ENCODE measurements at regions not wholly inside any gene's neighbourhood (a gene's known extent, or its start where the extent isn't known, plus 50 kb on each side); places are given as distances from the start of the nearest gene placed in this dataset.

GRCh38 chr6:134689177-134689576 lies 260.7 kb downstream of the ALDH8A1 start:
- Histone ChIP-seq H3K79me2 (ENCODE audit: low read length) (no peaks in the 10 kb centered on the region), H3K36me3 (ENCODE audit: insufficient read depth, low read length) (no peaks in the 10 kb centered on the region), H3K4me2 (ENCODE audit: low read depth, low read length, poor library complexity, severe bottlenecking) (no peak overlapping the region), H3K4me3 (ENCODE audit: low read length) (no peak overlapping the region), H3K27me3 (ENCODE audit: low read length) (no peaks in the 10 kb centered on the region), H2AFZ (ENCODE audit: low read length) (no peak overlapping the region), H3K9me2 (replicated peaks; ENCODE audit: insufficient read depth, low read length) (no peaks in the 10 kb centered on the region), H3K27ac (ENCODE audit: low read length) (no peak overlapping the region), H3K9me3 (ENCODE audit: low read length) (no peaks in the 10 kb centered on the region), H3K9ac (ENCODE audit: low read length) (no peak overlapping the region), H3K4me1 (ENCODE audit: low read length) (no peaks in the 10 kb centered on the region), H4K20me1 (ENCODE audit: insufficient read depth, low read depth, low read length) (no peaks in the 10 kb centered on the region)
- DNase-seq = no peak

- H3K4me1 ChIP-seq (ENCODE audit: low read length) = no peaks in the 10 kb centered on the region
- H4K20me1 ChIP-seq (ENCODE audit: insufficient read depth, low read depth, low read length) = no peaks in the 10 kb centered on the region
- DNase-seq = no peak
- H3K4me3 ChIP-seq (ENCODE audit: low read length) = no peak overlapping the region
- H3K4me2 ChIP-seq (ENCODE audit: low read depth, low read length, poor library complexity, severe bottlenecking) = no peak overlapping the region
- no peak overlapping the region for H2AFZ ChIP-seq (ENCODE audit: low read length)
- H3K79me2 ChIP-seq (ENCODE audit: low read length) = no peaks in the 10 kb centered on the region
- no peaks in the 10 kb centered on the region for H3K9me2 ChIP-seq (replicated peaks; ENCODE audit: insufficient read depth, low read length)
- no peaks in the 10 kb centered on the region for H3K27me3 ChIP-seq (ENCODE audit: low read length)
- no peak overlapping the region for H3K9ac ChIP-seq (ENCODE audit: low read length)
- no peaks in the 10 kb centered on the region for H3K36me3 ChIP-seq (ENCODE audit: insufficient read depth, low read length)
- no peaks in the 10 kb centered on the region for H3K9me3 ChIP-seq (ENCODE audit: low read length)
- no peak overlapping the region for H3K27ac ChIP-seq (ENCODE audit: low read length)
Observed at GRCh38 chr6:134686071-134686470, 263.8 kb downstream of the ALDH8A1 start.

GRCh38 chr6:134684423-134684795 lies 265.5 kb downstream of the ALDH8A1 start:
- H3K4me3 ChIP-seq (ENCODE audit: low read length) = no peak overlapping the region
- H3K27ac ChIP-seq (ENCODE audit: low read length) = no peak overlapping the region
- no peak for DNase-seq
- no peaks in the 10 kb centered on the region for H3K79me2 ChIP-seq (ENCODE audit: low read length)
- H4K20me1 ChIP-seq (ENCODE audit: insufficient read depth, low read depth, low read length) = no peaks in the 10 kb centered on the region
- H3K36me3 ChIP-seq (ENCODE audit: insufficient read depth, low read length) = no peaks in the 10 kb centered on the region
- H3K27me3 ChIP-seq (ENCODE audit: low read length) = no peaks in the 10 kb centered on the region
- no peak overlapping the region for H2AFZ ChIP-seq (ENCODE audit: low read length)
- H3K9ac ChIP-seq (ENCODE audit: low read length) = no peak overlapping the region
- no peaks in the 10 kb centered on the region for H3K9me2 ChIP-seq (replicated peaks; ENCODE audit: insufficient read depth, low read length)
- H3K4me1 ChIP-seq (ENCODE audit: low read length) = no peaks in the 10 kb centered on the region
- H3K4me2 ChIP-seq (ENCODE audit: low read depth, low read length, poor library complexity, severe bottlenecking) = no peak overlapping the region
- no peaks in the 10 kb centered on the region for H3K9me3 ChIP-seq (ENCODE audit: low read length)

- H3K36me3 ChIP-seq (ENCODE audit: insufficient read depth, low read length) = no peaks in the 10 kb centered on the region
- H3K4me2 ChIP-seq (ENCODE audit: low read depth, low read length, poor library complexity, severe bottlenecking) = no peak overlapping the region
- no peaks in the 10 kb centered on the region for H4K20me1 ChIP-seq (ENCODE audit: insufficient read depth, low read depth, low read length)
- no peaks in the 10 kb centered on the region for H3K4me1 ChIP-seq (ENCODE audit: low read length)
- no peaks in the 10 kb centered on the region for H3K9me3 ChIP-seq (ENCODE audit: low read length)
- no peak overlapping the region for H3K9ac ChIP-seq (ENCODE audit: low read length)
- DNase-seq = no peak
- H3K79me2 ChIP-seq (ENCODE audit: low read length) = no peaks in the 10 kb centered on the region
- H3K27me3 ChIP-seq (ENCODE audit: low read length) = no peaks in the 10 kb centered on the region
- H3K9me2 ChIP-seq (replicated peaks; ENCODE audit: insufficient read depth, low read length) = no peaks in the 10 kb centered on the region
- H3K4me3 ChIP-seq (ENCODE audit: low read length) = no peak overlapping the region
- H2AFZ ChIP-seq (ENCODE audit: low read length) = no peak overlapping the region
- H3K27ac ChIP-seq (ENCODE audit: low read length) = no peak overlapping the region
Observed at GRCh38 chr6:134683783-134684422, 266.0 kb downstream of the ALDH8A1 start.

GRCh38 chr6:134680433-134680832 lies 269.5 kb downstream of the ALDH8A1 start:
- Histone ChIP-seq H3K9me3 (ENCODE audit: low read length) (no peaks in the 10 kb centered on the region), H3K9ac (ENCODE audit: low read length) (no peak overlapping the region), H3K36me3 (ENCODE audit: insufficient read depth, low read length) (no peaks in the 10 kb centered on the region), H3K4me2 (ENCODE audit: low read depth, low read length, poor library complexity, severe bottlenecking) (no peak overlapping the region), H4K20me1 (ENCODE audit: insufficient read depth, low read depth, low read length) (no peaks in the 10 kb centered on the region), H3K4me3 (ENCODE audit: low read length) (no peak overlapping the region), H3K9me2 (replicated peaks; ENCODE audit: insufficient read depth, low read length) (no peaks in the 10 kb centered on the region), H3K27me3 (ENCODE audit: low read length) (no peaks in the 10 kb centered on the region), H2AFZ (ENCODE audit: low read length) (no peak overlapping the region), H3K4me1 (ENCODE audit: low read length) (no peaks in the 10 kb centered on the region), H3K27ac (ENCODE audit: low read length) (no peak overlapping the region), H3K79me2 (ENCODE audit: low read length) (no peaks in the 10 kb centered on the region)
- DNase-seq = no peak

- no peaks in the 10 kb centered on the region for H3K27me3 ChIP-seq (ENCODE audit: low read length)
- no peaks in the 10 kb centered on the region for H3K79me2 ChIP-seq (ENCODE audit: low read length)
- no peaks in the 10 kb centered on the region for H3K9me3 ChIP-seq (ENCODE audit: low read length)
- no peak for DNase-seq
- H3K36me3 ChIP-seq (ENCODE audit: insufficient read depth, low read length) = no peaks in the 10 kb centered on the region
- no peak overlapping the region for H2AFZ ChIP-seq (ENCODE audit: low read length)
- no peak overlapping the region for H3K4me3 ChIP-seq (ENCODE audit: low read length)
- H3K9ac ChIP-seq (ENCODE audit: low read length) = no peak overlapping the region
- no peaks in the 10 kb centered on the region for H3K4me1 ChIP-seq (ENCODE audit: low read length)
- H3K27ac ChIP-seq (ENCODE audit: low read length) = no peak overlapping the region
- H4K20me1 ChIP-seq (ENCODE audit: insufficient read depth, low read depth, low read length) = no peaks in the 10 kb centered on the region
- no peak overlapping the region for H3K4me2 ChIP-seq (ENCODE audit: low read depth, low read length, poor library complexity, severe bottlenecking)
- H3K9me2 ChIP-seq (replicated peaks; ENCODE audit: insufficient read depth, low read length) = no peaks in the 10 kb centered on the region
Observed at GRCh38 chr6:134680021-134680420, 269.9 kb downstream of the ALDH8A1 start.

- H3K4me3 ChIP-seq (ENCODE audit: low read length) = no peak overlapping the region
- H3K27ac ChIP-seq (ENCODE audit: low read length) = no peak overlapping the region
- H3K36me3 ChIP-seq (ENCODE audit: insufficient read depth, low read length) = no peaks in the 10 kb centered on the region
- no peak overlapping the region for H3K9ac ChIP-seq (ENCODE audit: low read length)
- H3K79me2 ChIP-seq (ENCODE audit: low read length) = no peaks in the 10 kb centered on the region
- H3K27me3 ChIP-seq (ENCODE audit: low read length) = no peaks in the 10 kb centered on the region
- H3K4me1 ChIP-seq (ENCODE audit: low read length) = no peaks in the 10 kb centered on the region
- no peak overlapping the region for H2AFZ ChIP-seq (ENCODE audit: low read length)
- no peaks in the 10 kb centered on the region for H3K9me2 ChIP-seq (replicated peaks; ENCODE audit: insufficient read depth, low read length)
- no peak for DNase-seq
- H4K20me1 ChIP-seq (ENCODE audit: insufficient read depth, low read depth, low read length) = no peaks in the 10 kb centered on the region
- no peak overlapping the region for H3K4me2 ChIP-seq (ENCODE audit: low read depth, low read length, poor library complexity, severe bottlenecking)
- H3K9me3 ChIP-seq (ENCODE audit: low read length) = no peaks in the 10 kb centered on the region
Observed at GRCh38 chr6:134678436-134678889, 271.4 kb downstream of the ALDH8A1 start.

- no peak overlapping the region for H2AFZ ChIP-seq (ENCODE audit: low read length)
- no peaks in the 10 kb centered on the region for H4K20me1 ChIP-seq (ENCODE audit: insufficient read depth, low read depth, low read length)
- H3K4me2 ChIP-seq (ENCODE audit: low read depth, low read length, poor library complexity, severe bottlenecking) = no peak overlapping the region
- no peak overlapping the region for H3K9ac ChIP-seq (ENCODE audit: low read length)
- no peak overlapping the region for H3K27ac ChIP-seq (ENCODE audit: low read length)
- H3K4me1 ChIP-seq (ENCODE audit: low read length) = no peaks in the 10 kb centered on the region
- no peaks in the 10 kb centered on the region for H3K27me3 ChIP-seq (ENCODE audit: low read length)
- H3K4me3 ChIP-seq (ENCODE audit: low read length) = no peak overlapping the region
- no peak for DNase-seq
- H3K36me3 ChIP-seq (ENCODE audit: insufficient read depth, low read length) = no peaks in the 10 kb centered on the region
- H3K79me2 ChIP-seq (ENCODE audit: low read length) = no peaks in the 10 kb centered on the region
- no peaks in the 10 kb centered on the region for H3K9me2 ChIP-seq (replicated peaks; ENCODE audit: insufficient read depth, low read length)
- no peaks in the 10 kb centered on the region for H3K9me3 ChIP-seq (ENCODE audit: low read length)
Observed at GRCh38 chr6:134676307-134677281, 273.3 kb downstream of the ALDH8A1 start.

Measured in Karpas-422 (cell line).